ENCODE measurements at regions not wholly inside any gene's neighbourhood (a gene's known extent, or its start where the extent isn't known, plus 50 kb on each side); places are given as distances from the start of the nearest gene placed in this dataset.

GRCh38 chr21:15494481-15494880, 235.3 kb upstream of the USP25 start:
- no peak overlapping the region for H2AFZ ChIP-seq (ENCODE audit: low read length)
- H3K4me2 ChIP-seq (ENCODE audit: insufficient read depth, insufficient read length, low read length), result no peak overlapping the region
- H3K4me3 Mint-ChIP-seq, result no peak overlapping the region

More at GRCh38 chr21:15494481-15494880, 235.3 kb upstream of the USP25 start:
- no CpG with 5 or more reads among the region's 11 CpGs for WGBS (ENCODE audit: extremely low coverage, insufficient read length, low lambda C conversion rate)
- Histone ChIP-seq H3K23ac (ENCODE audit: insufficient read length, low read depth, low read length) (no peak overlapping the region), H3K9me3 (ENCODE audit: control insufficient read depth, low read depth, low read length) (no peaks in the 10 kb centered on the region), H3K27me3 (ENCODE audit: insufficient read depth, low read length) (no peaks in the 10 kb centered on the region), H4K91ac (ENCODE audit: insufficient read length, low read depth, low read length) (no peak overlapping the region), H4K20me1 (ENCODE audit: control insufficient read depth, insufficient read depth, insufficient read length) (no peaks in the 10 kb centered on the region), H2BK5ac (ENCODE audit: insufficient read length, low read length) (no peak overlapping the region), H3K27ac (ENCODE audit: insufficient read length, low read depth, low read length) (no peak overlapping the region), H3K56ac (ENCODE audit: insufficient read length, low read depth, low read length) (no peak overlapping the region), H3K18ac (ENCODE audit: insufficient read length, low read depth, low read length) (no peak overlapping the region), H2AK5ac (ENCODE audit: insufficient read length, low read length) (no peak overlapping the region), H3K23me2 (ENCODE audit: insufficient read length, low read depth, low read length, poor library complexity, severe bottlenecking) (no peaks in the 10 kb centered on the region), H3K79me2 (ENCODE audit: insufficient read depth, low read length) (no peaks in the 10 kb centered on the region), H2BK12ac (ENCODE audit: insufficient read length, low read depth, low read length) (no peak overlapping the region), H3K4ac (ENCODE audit: low read depth, low read length) (no peak overlapping the region), H3K4me1 (ENCODE audit: insufficient read depth, low read length) (no peaks in the 10 kb centered on the region), H3K79me1 (ENCODE audit: insufficient read depth, low read depth, low read length, poor library complexity, severe bottlenecking) (no peaks in the 10 kb centered on the region), H2BK120ac (ENCODE audit: low read depth, low read length, poor library complexity, severe bottlenecking) (no peak overlapping the region), H4K5ac (ENCODE audit: insufficient read length, low read depth, low read length) (no peak overlapping the region), H2BK15ac (ENCODE audit: low read depth, low read length) (no peak overlapping the region), H4K8ac (replicated peaks; ENCODE audit: insufficient read length, low read depth, low read length) (no peak overlapping the region), H3K9ac (ENCODE audit: extremely low read depth, insufficient read length, low read length) (no peak overlapping the region), H3T11ph (ENCODE audit: low read length) (no peak overlapping the region), H3K14ac (ENCODE audit: insufficient read depth, low read length) (no peak overlapping the region), H2BK20ac (ENCODE audit: low read depth, low read length, poor library complexity, severe bottlenecking) (no peak overlapping the region)
- Mint-ChIP-seq H3K4me1 (no peaks in the 10 kb centered on the region), H3K27ac (no peak overlapping the region), H3K27me3 (ENCODE audit: low read depth) (no peaks in the 10 kb centered on the region), H3K9me3 (no peaks in the 10 kb centered on the region), H3K36me3 (ENCODE audit: insufficient read depth in 1 of 3, low read depth in 3 of 3) (no peaks in the 10 kb centered on the region)
- no peak for DNase-seq
- TF ChIP-seq CTCF (conservative IDR thresholded peaks at IDR 0.05), result no peak
